ENCODE measurements at regions not wholly inside any gene's neighbourhood (a gene's known extent, or its start where the extent isn't known, plus 50 kb on each side); places are given as distances from the start of the nearest gene placed in this dataset.

GRCh38 chr6:168169624-168170023 lies 90.6 kb upstream of the FRMD1 start:
- Histone ChIP-seq H2BK15ac (ENCODE audit: low read depth, low read length) (no peak overlapping the region), H3K56ac (ENCODE audit: extremely low read depth, insufficient read depth, low read length) (no peak overlapping the region), H4K5ac (ENCODE audit: low read depth, low read length) (no peak overlapping the region), H2BK20ac (ENCODE audit: low read depth, low read length) (no peak overlapping the region), H3K14ac (replicated peaks; ENCODE audit: low read depth, low read length) (no peak overlapping the region), H3K18ac (ENCODE audit: low read depth, low read length) (no peak overlapping the region), H3K4ac (ENCODE audit: low read depth, low read length) (no peak overlapping the region), H3K27ac (ENCODE audit: insufficient read depth, low read length) (no peak overlapping the region), H4K91ac (ENCODE audit: insufficient read depth, low read depth, low read length) (no peak overlapping the region), H2AK9ac (replicated peaks; ENCODE audit: low read depth, low read length, poor library complexity) (no peak overlapping the region), H3K4me2 (ENCODE audit: low read depth, low read length) (no peak overlapping the region), H3K23ac (ENCODE audit: low read depth, low read length) (no peak overlapping the region), H3K4me1 (ENCODE audit: control insufficient read depth, insufficient read depth, low read length) (no peaks in the 10 kb centered on the region), H3K36me3 (ENCODE audit: control insufficient read depth, insufficient read depth, low read length) (no peaks in the 10 kb centered on the region), H4K8ac (ENCODE audit: low read depth in 2 of 2, low read length in 2 of 2) (no peak overlapping the region), H3K79me1 (ENCODE audit: low read depth in 1 of 2, low read length in 2 of 2) (no peaks in the 10 kb centered on the region), H3K9ac (ENCODE audit: low read depth, low read length) (no peak overlapping the region), H2BK5ac (ENCODE audit: low read depth, low read length, poor library complexity, severe bottlenecking) (no peak overlapping the region), H3K27me3 (ENCODE audit: control insufficient read depth, insufficient read depth, low read length) (no peaks in the 10 kb centered on the region), H2AFZ (replicated peaks; ENCODE audit: low read length, poor library complexity) (no peak overlapping the region), H3K9me3 (ENCODE audit: control insufficient read depth, insufficient read depth, low read length) (peaks cover 10% of the 10 kb centered on the region), H4K20me1 (ENCODE audit: insufficient read depth, low read length) (no peaks in the 10 kb centered on the region), H3K4me3 (ENCODE audit: insufficient read depth, low read depth, low read length) (no peak overlapping the region), H2AK5ac (ENCODE audit: low read depth, low read length) (no peak overlapping the region), H3K9me1 (ENCODE audit: insufficient read depth, low read length) (no peaks in the 10 kb centered on the region), H2BK120ac (ENCODE audit: low read depth, low read length) (no peak overlapping the region)
- ATAC-seq (ENCODE audit: low read depth) (no peak), DNase-seq (no peak)
- 80% methylated on average over 2 of the region's 11 CpGs; no CpG with 5 or more reads in 1 of the 2 experiments for WGBS, 2 experiments (ENCODE audit: extremely low coverage in 2 of 2, insufficient read length in 1 of 2)
- in situ Hi-C loops (cut with MboI; ENCODE audit: low sequenced_read_pairs) (no loop called here), dilution Hi-C loops (cut with HindIII; ENCODE audit: low sequenced_read_pairs, unreplicated experiment) (no loop called here), intact Hi-C loops (cut with micrococcal nuclease) (no loop called here)
- TF ChIP-seq ELK1 (IDR thresholded peaks at IDR 0.05; ENCODE audit: borderline replicate concordance, low read depth, low read length) (no peak), CEBPB (IDR thresholded peaks at IDR 0.05; ENCODE audit: low read depth, low read length) (no peak), RAD21 (IDR thresholded peaks at IDR 0.05; ENCODE audit: low read length) (no peak), RFX5 (IDR thresholded peaks at IDR 0.05; ENCODE audit: low read depth, low read length) (no peak), USF2 (IDR thresholded peaks at IDR 0.05; ENCODE audit: low read depth, low read length) (no peak), FOS (IDR thresholded peaks at IDR 0.05; ENCODE audit: low read depth, low read length) (no peak), CTCF (conservative IDR thresholded peaks at IDR 0.05; ENCODE audit: low read depth, low read length) (no peak), POLR2A (IDR thresholded peaks at IDR 0.05; ENCODE audit: low read depth, low read length) (no peak), BHLHE40 (IDR thresholded peaks at IDR 0.05; ENCODE audit: low read depth, low read length) (no peak), RCOR1 (IDR thresholded peaks at IDR 0.05; ENCODE audit: insufficient replicate concordance, low read length) (no peak), SMC3 (IDR thresholded peaks at IDR 0.05; ENCODE audit: low read depth, low read length) (no peak)
- ChIA-PET POLR2A (ENCODE audit: unreplicated experiment) (no interaction called here), CTCF (no interaction called here)
- BruUV-seq (replicated peaks) = no TSS peak

Data from IMR-90 (cell line).